Caco-2 (cell line): ENCODE measurements at regions not wholly inside any gene's neighbourhood (a gene's known extent, or its start where the extent isn't known, plus 50 kb on each side); places are given as distances from the start of the nearest gene placed in this dataset.

Experiments used
- BruUV-seq: library from RNA; stranded (reverse); fragments of 400-500 nt; replicated peaks from 2 replicates; lab custom pipeline; 2021; lab: Mats Ljungman, UMichigan
- CTCF ChIA-PET: fragments of 300-600 bp; sonication (Branson Sonifier 250); formaldehyde crosslinking; loops from one replicate; lab custom pipeline; 2022; ENCODE audit warnings: antibody characterized with exemption; lab: Charles Lee
- POLR2A ChIA-PET: fragments of 300-600 bp; sonication (Branson Sonifier 250); formaldehyde crosslinking; loops from one replicate; lab custom pipeline; 2022; ENCODE audit warnings: antibody characterized with exemption; lab: Charles Lee
- DNase-seq, 2 experiments: peaks; one replicate each; pipeline versions ENCODE4 v3.0.0 to v3.0.0-alpha.2; 2020 to 2022
- H3K27me3 ChIP-seq: replicated peaks from 2 replicates; pipeline ENCODE4 v1.6.0; 2011; ENCODE audit warnings: low read length; ENCODE audit not compliant: control insufficient read depth, insufficient read depth
- H3K36me3 ChIP-seq: 2 replicates; pipeline ENCODE4 v1.5.1; 2011; ENCODE audit warnings: low read length; ENCODE audit not compliant: control insufficient read depth, insufficient read depth
- H3K4me1 ChIP-seq: fragments of 250-450 bp; sonication (Bioruptor Pico); 2 replicates; pipeline ENCODE4 v1.5.1; 2020; ENCODE audit warnings: mild to moderate bottlenecking
- H3K4me3 ChIP-seq: 2 replicates; pipeline ENCODE4 v1.5.1; 2011; ENCODE audit warnings: low read depth, mild to moderate bottlenecking, control low read depth, low read length
- H3K9me3 ChIP-seq: fragments of 250-450 bp; sonication (Bioruptor Pico); 2 replicates; pipeline ENCODE4 v1.5.1; 2020; ENCODE audit warnings: mild to moderate bottlenecking, moderate library complexity
- H3K27ac Mint-ChIP-seq: one replicate; pipeline ENCODE4 v1.8.0; 2022; ENCODE audit warnings: mixed read lengths; ENCODE audit not compliant: unreplicated experiment
- H3K27me3 Mint-ChIP-seq: one replicate; pipeline ENCODE4 v1.8.0; 2022; ENCODE audit warnings: mixed read lengths; ENCODE audit not compliant: insufficient read depth, unreplicated experiment
- H3K36me3 Mint-ChIP-seq: one replicate; pipeline ENCODE4 v1.8.0; 2022; ENCODE audit warnings: mild to moderate bottlenecking, mixed read lengths; ENCODE audit not compliant: insufficient read depth, unreplicated experiment
- H3K4me1 Mint-ChIP-seq: one replicate; pipeline ENCODE4 v1.8.0; 2022; ENCODE audit warnings: low read depth, mixed read lengths; ENCODE audit not compliant: unreplicated experiment
- H3K4me3 Mint-ChIP-seq: one replicate; pipeline ENCODE4 v1.8.0; 2022; ENCODE audit warnings: mild to moderate bottlenecking, moderate library complexity, mixed read lengths; ENCODE audit not compliant: unreplicated experiment
- H3K9me3 Mint-ChIP-seq: one replicate; pipeline ENCODE4 v1.8.0; 2022; ENCODE audit warnings: mixed read lengths; ENCODE audit not compliant: unreplicated experiment
- CTCF ChIP-seq, 2 experiments: fragments of 200-600 bp in 1 of 2; IDR thresholded peaks; 1 replicate in 1 of 2; 2 replicates in 1 of 2; pipeline versions ENCODE4 v1.5.1 to v1.8.0; 2011 to 2022; ENCODE audit warnings: antibody characterized with exemption in 1 of 2, control low read depth in 1 of 2, inconsistent platforms in 1 of 2, low read depth in 1 of 2, low read length in 1 of 2, mild to moderate bottlenecking in 1 of 2, moderate library complexity in 1 of 2; ENCODE audit not compliant: insufficient read depth in 1 of 2, severe bottlenecking in 1 of 2, unreplicated experiment in 1 of 2
- intact Hi-C: fragments of 100-400 bp; cut with micrococcal nuclease; formaldehyde crosslinking; loops from one replicate; pipeline ENCODE4 v1.10.0; 2022; ENCODE audit not compliant: unreplicated experiment

GRCh38 chr20:10855778-10856177 lies 182.0 kb upstream of the JAG1 start:
- no peak for TF ChIP-seq CTCF (IDR thresholded peaks at IDR 0.05; ENCODE audit: insufficient read depth in 1 of 2, low read depth in 1 of 2, low read length in 1 of 2, severe bottlenecking in 1 of 2, unreplicated experiment in 1 of 2)
- intact Hi-C loops: loop anchor here (1.0 to 10.0 kb wide), 3 partner anchors 181 to 301 kb away; no protein-coding TSS in a partner anchor
- peak overlapping the region; percentile 71 for H3K27ac Mint-ChIP-seq
- Histone ChIP-seq H3K4me1 (peaks cover 42% of the 10 kb centered on the region), H3K9me3 (no peaks in the 10 kb centered on the region), H3K4me3 (no peak overlapping the region), H3K27me3 (no peaks in the 10 kb centered on the region), H3K36me3 (no peaks in the 10 kb centered on the region; the same call in 1 of the 2 replicates)
- no TSS peak for BruUV-seq
- H3K4me1 Mint-ChIP-seq: peaks cover 37% of the 10 kb centered on the region
- CTCF ChIA-PET: no interaction called here
- no peak for DNase-seq
- peak overlapping the region; percentile 2 for H3K4me3 Mint-ChIP-seq
- peaks cover 68% of the 10 kb centered on the region for H3K9me3 Mint-ChIP-seq
- no peaks in the 10 kb centered on the region for H3K27me3 Mint-ChIP-seq
- no peaks in the 10 kb centered on the region for H3K36me3 Mint-ChIP-seq
- POLR2A ChIA-PET: no interaction called here

- Mint-ChIP-seq H3K9me3 (peaks cover 61% of the 10 kb centered on the region), H3K27ac (peak overlapping the region; percentile 71), H3K36me3 (no peaks in the 10 kb centered on the region), H3K27me3 (no peaks in the 10 kb centered on the region), H3K4me3 (peak overlapping the region; percentile 2), H3K4me1 (peaks cover 33% of the 10 kb centered on the region)
- TF ChIP-seq CTCF (IDR thresholded peaks at IDR 0.05; ENCODE audit: insufficient read depth in 1 of 2, low read depth in 1 of 2, low read length in 1 of 2, severe bottlenecking in 1 of 2, unreplicated experiment in 1 of 2): no peak
- CTCF ChIA-PET: no interaction called here
- no TSS peak for BruUV-seq
- Histone ChIP-seq H3K4me1 (peaks cover 48% of the 10 kb centered on the region), H3K36me3 (no peaks in the 10 kb centered on the region; the same call in 1 of the 2 replicates), H3K27me3 (no peaks in the 10 kb centered on the region), H3K9me3 (no peaks in the 10 kb centered on the region), H3K4me3 (no peak overlapping the region)
- intact Hi-C loops: loop anchor here (1.0 to 10.0 kb wide), 4 partner anchors 7 to 302 kb away; no protein-coding TSS in a partner anchor
- DNase-seq: peak; percentile 60 to 90
- POLR2A ChIA-PET: no interaction called here
Measured at GRCh38 chr20:10856237-10857015, 182.6 kb upstream of the JAG1 start.

- peaks cover 59% of the 10 kb centered on the region for H3K4me1 ChIP-seq
- H3K36me3 Mint-ChIP-seq: no peaks in the 10 kb centered on the region
- no peaks in the 10 kb centered on the region for H3K27me3 ChIP-seq
- DNase-seq: peak; percentile 33 to 56
- no peaks in the 10 kb centered on the region for H3K27me3 Mint-ChIP-seq
- BruUV-seq: no TSS peak
- POLR2A ChIA-PET: no interaction called here
- H3K4me3 Mint-ChIP-seq: no peak overlapping the region
- H3K9me3 ChIP-seq: no peaks in the 10 kb centered on the region
- TF ChIP-seq CTCF (IDR thresholded peaks at IDR 0.05; ENCODE audit: insufficient read depth in 1 of 2, low read depth in 1 of 2, low read length in 1 of 2, severe bottlenecking in 1 of 2, unreplicated experiment in 1 of 2): no peak
- peaks cover 25% of the 10 kb centered on the region for H3K4me1 Mint-ChIP-seq
- H3K9me3 Mint-ChIP-seq: peaks cover 51% of the 10 kb centered on the region
- intact Hi-C loops: loop anchor here (1.0 to 10.0 kb wide), 2 partner anchors 8 to 303 kb away; no protein-coding TSS in a partner anchor
- CTCF ChIA-PET: no interaction called here
- H3K36me3 ChIP-seq: no peaks in the 10 kb centered on the region; the same call in 1 of the 2 replicates
- no peak overlapping the region for H3K4me3 ChIP-seq
- H3K27ac Mint-ChIP-seq: peak overlapping the region; percentile 71
Measured at GRCh38 chr20:10857352-10858070, 183.7 kb upstream of the JAG1 start.
